HG02759 (cell line): ENCODE measurements at regions not wholly inside any gene's neighbourhood (a gene's known extent, or its start where the extent isn't known, plus 50 kb on each side); places are given as distances from the start of the nearest gene placed in this dataset.
"Not testable (repeated sequence)": the region's sequence is repeated elsewhere in the genome, so short reads cannot be mapped to it uniquely, and the experiment has no call there.

ENCODE experiments used
- ATAC-seq: cut with Tn5 transposase; IDR thresholded peaks from one replicate; pipeline ENCODE4 v1.9.1; 2021; ENCODE audit warnings: mild to moderate bottlenecking, moderate library complexity; ENCODE audit not compliant: unreplicated experiment

- ATAC-seq, result no peak
These were observed 445.2 kb downstream of the SQOR start for GRCh38 chr15:46080016-46080415.

DNA sequence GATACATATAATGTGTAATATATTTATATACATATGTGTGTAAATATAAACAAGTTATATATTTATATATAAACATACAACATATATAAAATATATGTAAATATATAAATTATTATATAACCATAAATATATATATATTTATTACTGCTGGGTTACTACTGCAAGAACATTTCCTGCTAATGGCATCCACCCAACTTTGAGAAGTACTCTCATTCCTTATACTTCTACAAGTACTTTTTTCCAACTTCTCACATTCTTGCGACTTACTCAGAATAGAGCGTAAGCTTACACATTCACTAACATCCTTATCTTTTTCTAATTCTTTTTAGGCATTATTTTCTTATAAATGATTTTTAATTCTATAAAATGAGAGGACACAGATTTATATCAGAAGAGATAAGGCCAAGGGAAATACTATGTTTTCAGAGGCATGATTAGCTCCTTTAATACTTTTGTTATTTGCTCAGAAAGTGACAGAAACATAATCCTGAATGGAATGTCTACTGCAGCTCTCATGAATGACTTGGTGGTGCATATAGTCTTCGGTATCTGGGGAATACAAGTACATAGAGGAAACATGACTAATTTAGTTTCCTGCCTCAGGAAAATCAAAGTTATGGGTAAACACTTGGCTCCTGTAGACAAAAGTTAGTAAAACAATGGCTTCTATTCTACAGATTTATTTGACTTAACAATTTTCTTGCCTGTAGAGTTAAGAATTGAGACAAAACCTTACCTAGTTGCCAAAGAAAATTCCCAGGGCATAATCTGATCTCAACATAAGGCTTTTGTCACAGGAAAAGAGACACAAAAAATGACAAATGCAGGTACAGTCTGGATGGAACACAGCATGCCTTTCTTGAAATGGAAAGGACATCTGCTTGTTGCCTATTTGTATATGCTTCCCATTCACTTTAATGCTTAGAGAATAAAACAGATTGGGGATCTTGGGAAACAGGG lies 453.9 kb downstream of the SQOR start:
- no peak for ATAC-seq

DNA sequence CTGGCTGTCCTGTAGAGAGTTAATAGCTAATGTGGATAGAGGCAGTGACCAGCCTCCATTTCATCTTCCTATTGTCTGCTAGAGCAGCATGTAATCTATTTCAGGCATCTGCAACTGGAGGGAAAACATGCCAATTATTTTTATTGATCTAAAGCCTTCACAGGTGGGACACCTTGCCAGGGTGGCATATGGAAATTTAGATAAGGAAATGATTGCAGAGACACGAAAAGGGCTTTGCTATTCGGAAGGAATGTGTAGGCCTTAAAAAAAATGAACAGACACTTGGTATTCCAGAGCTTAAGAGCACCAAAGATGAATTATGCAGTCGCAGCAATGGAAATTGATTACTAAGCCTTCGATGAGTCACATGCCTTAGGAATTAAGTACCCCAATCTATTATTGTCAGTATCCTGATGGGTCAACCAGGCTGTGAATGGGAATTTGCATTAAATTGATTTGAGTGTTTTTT lies 454.7 kb downstream of the SQOR start:
- ATAC-seq, result no peak

DNA sequence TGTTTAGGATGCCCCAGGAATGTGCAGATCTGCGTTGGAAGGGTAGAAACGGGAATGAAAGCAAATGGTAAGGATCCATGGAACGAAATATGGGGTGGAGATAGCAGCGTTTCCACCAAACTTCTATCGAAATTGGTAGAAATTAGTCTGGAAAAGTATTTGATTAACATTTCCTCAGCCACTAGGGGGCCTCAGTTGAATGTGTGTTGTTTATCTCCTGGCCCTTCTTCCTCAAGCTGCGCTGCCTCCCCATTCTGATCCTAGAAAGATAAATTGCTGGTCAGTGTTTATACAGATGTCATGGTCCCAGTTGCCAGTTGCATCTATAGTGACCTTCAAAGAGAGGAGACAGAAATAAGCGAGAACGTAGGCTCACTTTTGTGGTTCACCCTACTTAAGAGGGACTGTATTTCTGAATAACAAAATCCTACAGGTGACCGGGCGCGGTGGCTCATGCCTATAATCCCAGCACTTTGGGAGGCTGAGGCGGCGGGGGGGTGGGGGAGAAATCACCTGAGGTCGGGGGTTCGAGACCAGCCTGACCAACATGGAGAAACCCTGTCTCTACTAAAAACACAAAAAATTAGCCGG lies 457.1 kb downstream of the SQOR start:
- peak; percentile 48 for ATAC-seq

GRCh38 chr15:46098006-46098405 lies 463.2 kb downstream of the SQOR start:
- not testable (repeated sequence) for ATAC-seq

DNA sequence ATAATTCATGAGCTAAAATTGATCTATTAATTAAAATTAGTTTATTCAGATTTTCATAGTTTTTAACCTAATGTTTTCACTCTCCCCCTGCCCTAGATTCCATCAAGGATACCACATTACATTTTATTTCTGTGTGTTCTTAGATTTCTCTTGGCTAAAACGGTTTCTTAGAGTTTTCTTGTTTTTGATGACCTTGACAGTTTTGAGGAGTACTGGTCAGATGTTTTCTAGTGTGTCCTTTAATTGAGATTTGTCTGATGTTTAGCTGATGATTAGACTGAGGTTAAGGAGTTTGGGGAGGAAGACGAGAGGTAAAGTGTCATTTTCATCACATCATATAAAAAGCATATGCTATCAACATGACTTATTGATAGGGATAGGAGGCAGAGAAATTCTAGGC lies 475.9 kb downstream of the SQOR start:
- no peak for ATAC-seq

DNA sequence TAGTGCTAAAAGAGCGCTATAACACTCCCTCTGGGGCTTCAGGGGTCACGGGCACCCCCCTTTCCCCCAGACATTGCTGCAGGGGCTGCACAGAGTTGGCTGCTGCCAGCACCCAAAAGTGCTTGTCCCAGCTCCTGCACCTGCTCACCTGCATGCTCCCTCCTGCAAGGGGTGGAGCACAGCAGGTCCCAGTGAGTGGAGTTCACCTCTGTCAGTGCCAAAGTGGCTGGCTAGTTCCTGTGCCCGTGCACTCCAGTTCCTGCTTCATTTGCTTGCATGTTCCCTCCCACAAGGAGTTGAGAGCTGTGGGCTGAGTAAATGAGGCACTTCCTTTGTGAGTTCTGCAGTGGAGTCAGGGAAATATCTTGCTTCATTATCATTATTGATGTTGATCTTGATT lies 476.9 kb downstream of the SQOR start:
- ATAC-seq, result no peak

DNA sequence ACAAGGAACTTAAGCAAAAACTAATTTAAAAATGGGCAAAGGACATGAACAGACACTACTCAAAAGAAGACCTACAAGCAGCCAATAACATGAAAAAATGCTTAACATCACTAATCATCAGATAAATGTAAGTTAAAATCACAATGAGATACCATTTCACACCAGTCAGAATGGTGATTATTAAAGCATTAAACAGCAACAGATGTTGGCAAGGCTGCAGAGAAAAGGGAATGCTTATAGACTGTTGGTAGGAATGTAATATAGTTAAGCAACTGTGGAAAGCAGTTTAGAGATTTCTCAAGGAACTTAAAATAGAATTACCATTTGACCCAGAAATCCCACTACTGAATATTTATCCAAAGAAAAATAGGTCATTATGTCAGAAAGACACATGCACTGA lies 482.2 kb downstream of the SQOR start:
- no peak for ATAC-seq

GRCh38 chr15:46120713-46121112 lies 485.9 kb downstream of the SQOR start:
- no peak for ATAC-seq

DNA sequence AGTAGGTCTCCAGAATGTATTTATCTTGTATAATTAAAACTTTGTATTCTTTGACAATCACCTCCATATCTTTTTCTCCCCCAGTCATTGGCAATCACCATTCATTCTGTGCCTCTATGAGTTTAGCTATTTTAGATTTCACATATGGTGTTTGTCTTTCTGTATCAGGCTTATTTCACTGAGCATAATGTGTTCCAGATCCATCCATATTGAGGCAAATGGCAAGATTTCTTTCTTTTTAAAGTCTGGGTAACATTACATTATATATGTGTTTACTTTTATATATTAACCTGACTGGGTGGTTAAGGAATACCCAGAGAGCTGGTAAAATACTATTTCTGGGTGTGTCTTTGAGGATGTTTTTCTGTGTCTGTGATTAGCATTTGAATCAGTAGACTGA lies 486.6 kb downstream of the SQOR start:
- ATAC-seq, result no peak

DNA sequence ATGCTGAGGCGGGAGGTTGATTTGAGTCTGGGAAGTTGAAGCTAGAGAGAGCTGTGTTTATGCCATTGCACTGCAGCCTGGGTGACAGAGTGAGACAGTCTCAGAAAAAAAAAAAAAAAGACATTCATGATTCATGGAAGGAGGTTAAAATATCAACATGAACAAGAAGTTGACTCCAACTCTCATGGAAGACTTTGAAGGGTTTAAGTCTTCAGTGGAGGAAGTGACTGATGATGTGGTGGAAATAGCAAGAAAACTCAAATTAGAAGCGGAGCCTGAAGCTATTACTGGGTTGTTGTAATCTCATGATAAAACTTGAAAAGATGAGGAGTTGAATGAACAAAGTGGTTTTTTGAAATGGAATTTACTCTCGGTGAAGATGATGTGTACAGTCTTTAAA lies 491.8 kb downstream of the SQOR start:
- no peak for ATAC-seq

- ATAC-seq, result no peak
These were observed 492.6 kb downstream of the SQOR start for GRCh38 chr15:46127361-46127874.

DNA sequence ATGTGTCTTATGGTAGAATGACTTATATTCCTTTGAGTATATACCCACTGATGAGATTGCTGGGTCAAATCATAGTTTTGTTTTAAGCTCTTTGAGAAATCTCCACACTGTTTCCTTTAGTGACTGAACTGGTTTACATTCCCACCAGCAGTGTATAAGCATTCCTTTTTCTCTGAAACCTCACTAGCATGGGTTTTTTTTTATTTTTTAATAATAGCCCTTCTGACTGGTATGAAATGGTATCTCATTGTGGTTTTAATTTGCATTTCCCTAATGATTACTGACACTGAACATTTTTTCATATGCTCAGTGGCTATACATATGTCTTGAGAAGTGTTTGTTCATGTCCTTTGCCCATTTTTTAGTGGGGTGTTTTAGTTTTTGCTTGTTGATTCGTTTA lies 494.3 kb downstream of the SQOR start:
- no peak for ATAC-seq

DNA sequence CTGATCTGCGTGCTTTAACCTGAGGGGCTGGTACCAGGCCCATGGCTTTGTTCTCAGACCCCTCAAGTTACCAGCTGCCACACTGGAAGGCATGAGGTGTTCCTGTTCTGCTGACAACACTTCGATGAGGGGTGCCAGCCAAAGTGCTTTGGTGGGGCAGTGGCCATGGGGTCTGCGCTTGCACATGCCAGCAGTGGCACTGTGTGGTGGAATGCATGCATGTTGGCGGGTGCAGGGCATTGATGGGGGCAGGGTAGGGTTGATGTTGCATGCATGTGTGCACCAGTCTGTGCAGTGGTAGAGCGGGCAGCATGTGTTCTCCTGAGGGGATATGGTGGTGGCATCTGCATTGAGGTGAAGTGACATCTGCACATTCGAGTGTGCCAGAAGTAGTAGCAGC lies 497.0 kb downstream of the SQOR start:
- ATAC-seq, result no peak

GRCh38 chr15:46137443-46137842 lies 502.6 kb downstream of the SQOR start:
- no peak for ATAC-seq

DNA sequence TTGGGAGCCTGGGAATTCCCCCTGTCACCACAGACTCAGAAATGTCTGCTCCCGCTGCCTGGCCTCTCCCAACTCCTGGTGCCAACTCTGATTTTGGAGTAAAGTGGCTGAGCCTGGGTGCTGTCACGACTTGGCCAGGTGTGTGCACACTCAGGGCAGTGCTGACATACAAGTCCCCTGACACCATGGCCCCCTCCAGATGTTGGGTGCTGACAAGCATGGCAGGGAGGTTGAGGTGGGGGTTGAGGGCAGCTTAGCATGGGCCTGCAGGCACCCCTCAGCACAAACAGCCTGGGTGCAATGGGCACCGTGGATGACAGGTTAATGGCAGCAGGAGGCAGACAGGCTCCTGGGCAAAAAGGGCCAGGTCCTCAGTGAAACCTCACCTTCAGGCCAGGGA lies 511.2 kb downstream of the SQOR start:
- no peak for ATAC-seq

DNA sequence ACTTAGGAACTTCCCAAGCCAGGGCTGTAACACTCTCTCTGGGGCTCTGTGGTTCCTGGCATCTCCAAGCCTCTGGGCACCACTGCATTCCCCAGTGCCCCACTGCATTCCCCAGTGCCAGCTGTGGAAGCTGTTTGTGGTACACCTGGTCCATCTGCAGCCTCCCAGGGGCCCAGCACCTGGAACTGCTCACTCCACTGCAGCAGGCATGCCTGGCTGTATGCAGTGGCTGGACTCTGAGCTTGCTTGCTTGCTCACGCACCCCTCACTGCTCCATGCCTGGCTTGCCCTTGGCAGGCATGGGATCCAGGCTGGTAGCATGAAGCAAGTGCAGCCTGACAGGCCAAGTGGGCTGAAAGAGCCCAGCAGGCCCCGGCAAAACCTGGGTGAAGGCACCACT lies 512.1 kb downstream of the SQOR start:
- ATAC-seq, result no peak

GRCh38 chr15:46151786-46152185 lies 517.0 kb downstream of the SQOR start:
- no peak for ATAC-seq

DNA sequence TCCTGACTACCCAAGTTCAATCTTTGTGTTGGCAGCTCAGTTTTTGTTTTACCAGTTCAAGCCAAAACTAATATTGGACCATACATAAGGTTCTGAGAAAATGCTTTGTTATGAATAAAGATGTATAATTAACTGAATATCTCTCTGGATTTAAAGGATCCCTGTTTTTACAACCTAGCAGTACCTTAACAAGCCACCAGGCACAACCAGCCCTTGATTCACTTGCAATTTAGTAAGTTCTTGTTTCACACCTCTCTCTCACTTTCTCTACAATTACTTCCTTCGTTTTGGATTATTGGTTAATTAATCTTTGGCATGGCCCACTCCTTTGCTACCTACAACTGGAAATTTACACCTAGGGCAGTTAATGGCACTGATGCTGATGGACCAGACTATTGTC lies 531.9 kb downstream of the SQOR start:
- ATAC-seq, result no peak

DNA sequence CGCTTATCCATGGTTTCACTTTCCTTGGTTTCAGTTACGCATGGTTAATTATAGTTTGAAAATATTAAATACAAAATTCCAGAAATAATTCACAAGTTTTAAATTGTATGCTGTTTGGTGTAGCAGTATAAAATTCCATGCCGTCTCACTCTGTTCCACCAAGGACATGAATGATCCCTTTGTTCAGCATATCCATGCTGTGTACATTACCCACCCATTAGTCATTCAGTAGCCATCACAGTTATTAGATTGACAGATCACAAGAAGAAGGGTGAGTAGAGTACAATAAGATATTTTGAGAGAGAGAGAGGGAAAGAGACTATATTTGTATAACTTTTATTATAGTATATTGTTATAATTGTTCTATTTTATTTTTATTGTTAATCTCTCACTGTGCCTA lies 535.5 kb downstream of the SQOR start:
- ATAC-seq, result no peak

DNA sequence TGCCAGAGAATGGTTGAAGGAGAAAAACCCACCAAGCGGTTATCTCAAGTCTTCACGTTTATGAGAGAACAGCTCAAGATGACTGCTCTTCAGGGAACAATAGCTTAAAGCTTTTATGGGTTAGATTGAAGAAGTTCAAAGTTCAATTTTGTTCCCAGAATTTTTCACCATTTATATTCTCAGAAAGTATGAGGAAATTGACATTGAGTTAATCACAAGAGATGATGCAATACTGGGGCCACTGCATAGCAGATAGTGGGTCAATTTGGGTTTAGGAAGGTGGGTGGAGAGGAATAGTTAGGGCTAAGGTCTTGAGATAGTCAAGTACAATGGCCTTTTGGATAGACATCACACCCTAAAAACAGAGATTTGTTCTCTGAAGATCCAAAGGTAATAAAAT lies 539.3 kb downstream of the SQOR start:
- ATAC-seq, result no peak

DNA sequence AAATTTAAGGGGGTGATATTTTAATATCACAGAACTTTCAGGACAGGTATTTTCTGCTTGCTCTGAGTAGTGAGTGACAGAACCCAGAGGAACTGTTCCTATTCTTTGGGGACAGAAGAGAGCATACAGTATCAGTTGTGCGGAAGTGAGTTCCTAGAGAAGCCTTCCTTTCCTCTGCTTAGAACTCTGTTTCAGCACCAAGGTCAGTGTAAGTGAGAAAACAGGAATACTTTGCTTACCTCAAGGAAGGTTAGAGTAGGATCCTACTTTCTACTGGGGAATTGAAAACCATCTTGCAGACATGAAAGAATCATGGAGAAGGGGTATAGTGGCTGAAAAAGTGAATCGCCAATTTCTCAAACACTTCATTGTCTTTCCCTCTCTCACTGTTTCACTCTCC lies 542.4 kb downstream of the SQOR start:
- no peak for ATAC-seq
